ENCODE measurements at regions not wholly inside any gene's neighbourhood (a gene's known extent, or its start where the extent isn't known, plus 50 kb on each side); places are given as distances from the start of the nearest gene placed in this dataset.
"Not testable (repeated sequence)": the region's sequence is repeated elsewhere in the genome, so short reads cannot be mapped to it uniquely, and the experiment has no call there.

GRCh38 chr3:30477149-30477921, 129.1 kb upstream of the TGFBR2 start:
- no peak for TF ChIP-seq CTCF (IDR thresholded peaks at IDR 0.05)
- H3K27me3 ChIP-seq: no peaks in the 10 kb centered on the region
- no peak overlapping the region for H3K4me3 ChIP-seq
- no peak overlapping the region for H3K27ac ChIP-seq
- intact Hi-C loops (cut with DNase I; ENCODE audit: low total_unique reads): no loop called here
- no peak for DNase-seq
- peaks cover 0 to 46% (median 4%) of the 10 kb centered on the region in 4 donors for H3K4me1 ChIP-seq
- H3K36me3 ChIP-seq: no peaks in the 10 kb centered on the region
- no peaks in the 10 kb centered on the region for H3K9me3 ChIP-seq

GRCh38 chr3:30479737-30480136, 126.7 kb upstream of the TGFBR2 start:
- intact Hi-C loops (cut with DNase I; ENCODE audit: low total_unique reads); H3K4me3 ChIP-seq; DNase-seq; H3K27me3 ChIP-seq; H3K36me3 ChIP-seq; H3K9me3 ChIP-seq: not testable (repeated sequence)
- H3K4me1 ChIP-seq: peaks cover 0 to 33% (median 4%) of the 10 kb centered on the region in 4 donors
- H3K27ac ChIP-seq: peak overlapping the region; percentile 15 to 18

GRCh38 chr3:30480156-30480555, 126.2 kb upstream of the TGFBR2 start:
- H3K4me3 ChIP-seq; H3K36me3 ChIP-seq; intact Hi-C loops (cut with DNase I; ENCODE audit: low total_unique reads); H3K9me3 ChIP-seq; H3K27me3 ChIP-seq; DNase-seq: not testable (repeated sequence)
- H3K27ac ChIP-seq: peak overlapping the region; percentile 15 to 18
- peaks cover 0 to 33% (median 4%) of the 10 kb centered on the region in 4 donors for H3K4me1 ChIP-seq

- Histone ChIP-seq H3K27ac (peak overlapping the region in 1 of 2 donors; percentile 18), H3K27me3 (no peaks in the 10 kb centered on the region), H3K4me3 (no peak overlapping the region), H3K4me1 (peaks cover 0 to 33% (median 4%) of the 10 kb centered on the region in 4 donors), H3K9me3 (no peaks in the 10 kb centered on the region), H3K36me3 (no peaks in the 10 kb centered on the region)
- no peak for DNase-seq
- TF ChIP-seq CTCF (IDR thresholded peaks at IDR 0.05): no peak
- intact Hi-C loops (cut with DNase I; ENCODE audit: low total_unique reads): no loop called here
Observed at GRCh38 chr3:30480587-30480986, 125.8 kb upstream of the TGFBR2 start.

GRCh38 chr3:30481241-30481640, 125.2 kb upstream of the TGFBR2 start:
- intact Hi-C loops (cut with DNase I; ENCODE audit: low total_unique reads): no loop called here
- H3K27me3 ChIP-seq: no peaks in the 10 kb centered on the region
- TF ChIP-seq CTCF (IDR thresholded peaks at IDR 0.05): no peak
- H3K27ac ChIP-seq: no peak overlapping the region
- no peaks in the 10 kb centered on the region for H3K36me3 ChIP-seq
- no peak for DNase-seq
- H3K4me3 ChIP-seq: no peak overlapping the region
- H3K4me1 ChIP-seq: peaks cover 0 to 39% (median 4%) of the 10 kb centered on the region in 4 donors
- H3K9me3 ChIP-seq: no peaks in the 10 kb centered on the region

- H3K36me3 ChIP-seq; intact Hi-C loops (cut with DNase I; ENCODE audit: low total_unique reads); H3K27ac ChIP-seq; H3K4me3 ChIP-seq; DNase-seq; H3K27me3 ChIP-seq; H3K9me3 ChIP-seq: not testable (repeated sequence)
- peaks cover 0 to 21% (median 4%) of the 10 kb centered on the region in 4 donors for H3K4me1 ChIP-seq
Observed at GRCh38 chr3:30484229-30484628, 122.2 kb upstream of the TGFBR2 start.

GRCh38 chr3:30486368-30486767, 120.0 kb upstream of the TGFBR2 start:
- DNase-seq: no peak
- H3K36me3 ChIP-seq: no peaks in the 10 kb centered on the region
- TF ChIP-seq CTCF (IDR thresholded peaks at IDR 0.05): no peak
- no peak overlapping the region for H3K4me3 ChIP-seq
- no peaks in the 10 kb centered on the region for H3K27me3 ChIP-seq
- H3K9me3 ChIP-seq: no peaks in the 10 kb centered on the region
- peak overlapping the region in 1 of 2 donors; percentile 10 for H3K27ac ChIP-seq
- H3K4me1 ChIP-seq: peaks cover 0 to 15% (median 0%) of the 10 kb centered on the region in 4 donors
- intact Hi-C loops (cut with DNase I; ENCODE audit: low total_unique reads): no loop called here

Measured in tibial artery (tissue), 4 donors.